Adipocyte (in vitro differentiated cells): ENCODE measurements at regions not wholly inside any gene's neighbourhood (a gene's known extent, or its start where the extent isn't known, plus 50 kb on each side); places are given as distances from the start of the nearest gene placed in this dataset.
"Not testable (repeated sequence)": the region's sequence is repeated elsewhere in the genome, so short reads cannot be mapped to it uniquely, and the experiment has no call there.

Experiments
- DNase-seq: peaks from one replicate; pipeline ENCODE4 v3.0.0-alpha.2; 2015; ENCODE audit warnings: low read depth
- H3K27me3 ChIP-seq: replicated peaks from 2 replicates; pipeline ENCODE4 v1.7.0; 2013; ENCODE audit warnings: mild to moderate bottlenecking, low read length, moderate library complexity; ENCODE audit not compliant: control insufficient read depth, insufficient read depth
- H3K36me3 ChIP-seq: 2 replicates; pipeline ENCODE4 v1.7.0; 2013; ENCODE audit warnings: low read length, mild to moderate bottlenecking, moderate library complexity; ENCODE audit not compliant: control insufficient read depth, insufficient read depth, severe bottlenecking
- H3K4me1 ChIP-seq: 2 replicates; pipeline ENCODE4 v1.7.0; 2013; ENCODE audit warnings: mild to moderate bottlenecking, low read length, moderate library complexity; ENCODE audit not compliant: control insufficient read depth, insufficient read depth
- H3K4me3 ChIP-seq: 2 replicates; pipeline ENCODE4 v1.7.0; 2013; ENCODE audit warnings: mild to moderate bottlenecking, low read length, moderate library complexity
- H3K9ac ChIP-seq: 2 replicates; pipeline ENCODE4 v1.7.0; 2013; ENCODE audit warnings: mild to moderate bottlenecking, low read length, moderate library complexity
- H3K9me3 ChIP-seq: 2 replicates; pipeline ENCODE4 v1.7.0; 2013; ENCODE audit warnings: mild to moderate bottlenecking, low read length, moderate library complexity; ENCODE audit not compliant: control insufficient read depth

GRCh38 chr12:87531213-87531612 lies 498.0 kb downstream of the C12orf50 start:
- H3K4me3 ChIP-seq, DNase-seq, H3K36me3 ChIP-seq: not testable (repeated sequence)

GRCh38 chr12:87529413-87529812 lies 499.8 kb downstream of the C12orf50 start:
- H3K9ac ChIP-seq: no peak overlapping the region
- no peak overlapping the region for H3K4me3 ChIP-seq
- H3K4me1 ChIP-seq: no peaks in the 10 kb centered on the region
- H3K27me3 ChIP-seq: no peaks in the 10 kb centered on the region
- no peak for DNase-seq
- no peaks in the 10 kb centered on the region for H3K36me3 ChIP-seq
- no peaks in the 10 kb centered on the region for H3K9me3 ChIP-seq

More at GRCh38 chr12:87531213-87531612, 498.0 kb downstream of the C12orf50 start:
- not testable (repeated sequence) for H3K9me3 ChIP-seq, H3K9ac ChIP-seq, H3K4me1 ChIP-seq, H3K27me3 ChIP-seq

GRCh38 chr12:87520968-87521367 lies 508.2 kb downstream of the C12orf50 start:
- no peaks in the 10 kb centered on the region for H3K27me3 ChIP-seq
- DNase-seq: no peak
- no peaks in the 10 kb centered on the region for H3K36me3 ChIP-seq
- no peak overlapping the region for H3K9ac ChIP-seq
- no peak overlapping the region for H3K4me3 ChIP-seq
- H3K9me3 ChIP-seq: no peaks in the 10 kb centered on the region
- H3K4me1 ChIP-seq: peaks cover 6% of the 10 kb centered on the region

- Histone ChIP-seq H3K9me3 (no peaks in the 10 kb centered on the region), H3K4me3 (no peak overlapping the region), H3K4me1 (peaks cover 6% of the 10 kb centered on the region), H3K27me3 (no peaks in the 10 kb centered on the region), H3K9ac (no peak overlapping the region), H3K36me3 (no peaks in the 10 kb centered on the region)
- DNase-seq: no peak
Observed at GRCh38 chr12:87518481-87518880, 510.7 kb downstream of the C12orf50 start.

GRCh38 chr12:87518036-87518435 lies 511.2 kb downstream of the C12orf50 start:
- no peaks in the 10 kb centered on the region for H3K36me3 ChIP-seq
- H3K4me1 ChIP-seq: peaks cover 6% of the 10 kb centered on the region
- H3K9me3 ChIP-seq: no peaks in the 10 kb centered on the region
- no peak overlapping the region for H3K4me3 ChIP-seq
- no peak overlapping the region for H3K9ac ChIP-seq
- DNase-seq: no peak
- H3K27me3 ChIP-seq: no peaks in the 10 kb centered on the region

- H3K4me1 ChIP-seq: peaks cover 10% of the 10 kb centered on the region
- no peaks in the 10 kb centered on the region for H3K9me3 ChIP-seq
- H3K36me3 ChIP-seq: no peaks in the 10 kb centered on the region
- no peaks in the 10 kb centered on the region for H3K27me3 ChIP-seq
- H3K9ac ChIP-seq: no peak overlapping the region
- no peak for DNase-seq
- no peak overlapping the region for H3K4me3 ChIP-seq
Observed at GRCh38 chr12:87513536-87514280, 515.5 kb downstream of the C12orf50 start.

- no peaks in the 10 kb centered on the region for H3K9me3 ChIP-seq
- no peak overlapping the region for H3K9ac ChIP-seq
- H3K4me3 ChIP-seq: no peak overlapping the region
- H3K27me3 ChIP-seq: no peaks in the 10 kb centered on the region
- DNase-seq: no peak
- peaks cover 4% of the 10 kb centered on the region for H3K4me1 ChIP-seq
- no peaks in the 10 kb centered on the region for H3K36me3 ChIP-seq
Observed at GRCh38 chr12:87511371-87511770, 517.8 kb downstream of the C12orf50 start.

- Histone ChIP-seq H3K36me3 (no peaks in the 10 kb centered on the region), H3K9ac (no peak overlapping the region), H3K9me3 (no peaks in the 10 kb centered on the region), H3K4me1 (peaks cover 4% of the 10 kb centered on the region), H3K27me3 (no peaks in the 10 kb centered on the region), H3K4me3 (no peak overlapping the region)
- DNase-seq: peak; percentile 81
Observed at GRCh38 chr12:87509237-87509820, 519.9 kb downstream of the C12orf50 start.

GRCh38 chr12:87491598-87491997 lies 537.6 kb downstream of the C12orf50 start:
- no peak for DNase-seq
- Histone ChIP-seq H3K4me1 (no peaks in the 10 kb centered on the region), H3K36me3 (no peaks in the 10 kb centered on the region), H3K4me3 (no peak overlapping the region), H3K9me3 (no peaks in the 10 kb centered on the region), H3K9ac (no peak overlapping the region), H3K27me3 (no peaks in the 10 kb centered on the region)

- Histone ChIP-seq H3K27me3 (no peaks in the 10 kb centered on the region), H3K4me1 (no peaks in the 10 kb centered on the region), H3K9ac (no peak overlapping the region), H3K9me3 (no peaks in the 10 kb centered on the region), H3K36me3 (no peaks in the 10 kb centered on the region), H3K4me3 (no peak overlapping the region)
- peak; percentile 8 for DNase-seq
Observed at GRCh38 chr12:87491089-87491488, 538.1 kb downstream of the C12orf50 start.

GRCh38 chr12:87469295-87469694 lies 559.9 kb downstream of the C12orf50 start:
- Histone ChIP-seq H3K36me3 (no peaks in the 10 kb centered on the region), H3K27me3 (no peaks in the 10 kb centered on the region), H3K4me3 (no peak overlapping the region), H3K9ac (no peak overlapping the region), H3K9me3 (no peaks in the 10 kb centered on the region), H3K4me1 (no peaks in the 10 kb centered on the region)
- peak; percentile 53 for DNase-seq
